Loucy (cell line): ENCODE measurements at regions not wholly inside any gene's neighbourhood (a gene's known extent, or its start where the extent isn't known, plus 50 kb on each side); places are given as distances from the start of the nearest gene placed in this dataset.

ENCODE experiments used
- H2AFZ ChIP-seq: fragments of 200-600 bp; sonication (generic); 2 replicates; pipeline ENCODE4 v1.6.0; 2016; ENCODE audit warnings: antibody characterized with exemption, mild to moderate bottlenecking, low read length, moderate library complexity
- H3F3A ChIP-seq: fragments of 200-600 bp; 2 replicates; pipeline ENCODE4 v1.6.0; 2016; ENCODE audit warnings: antibody characterized with exemption, low read depth, mild to moderate bottlenecking
- H3K27me3 ChIP-seq: fragments of 200-600 bp; sonication (generic); 2 replicates; pipeline ENCODE4 v1.6.1; 2014; ENCODE audit warnings: low read length, mild to moderate bottlenecking; ENCODE audit not compliant: insufficient read depth, poor library complexity, severe bottlenecking
- H3K36me3 ChIP-seq: fragments of 200-600 bp; sonication (generic); 2 replicates; pipeline ENCODE4 v1.6.1; 2016; ENCODE audit warnings: low read length; ENCODE audit not compliant: insufficient read depth
- H3K4me1 ChIP-seq: fragments of 200-600 bp; sonication (generic); 2 replicates; pipeline ENCODE4 v1.5.1; 2014; ENCODE audit warnings: low read length, mild to moderate bottlenecking; ENCODE audit not compliant: insufficient read depth, poor library complexity, severe bottlenecking
- H3K4me2 ChIP-seq: fragments of 200-600 bp; sonication (generic); 2 replicates; pipeline ENCODE4 v1.6.0; 2014; ENCODE audit warnings: antibody characterized with exemption, low read length, low read depth, mild to moderate bottlenecking; ENCODE audit not compliant: poor library complexity, severe bottlenecking
- H3K4me3 ChIP-seq: fragments of 200-600 bp; sonication (generic); 2 replicates; pipeline ENCODE4 v1.5.1; 2014; ENCODE audit warnings: low read length, mild to moderate bottlenecking, mixed read lengths; ENCODE audit not compliant: poor library complexity, severe bottlenecking
- H3K79me2 ChIP-seq: fragments of 200-600 bp; sonication (generic); 2 replicates; pipeline ENCODE4 v1.6.1; 2014; ENCODE audit warnings: low read length; ENCODE audit not compliant: insufficient read depth
- H3K9ac ChIP-seq: fragments of 200-600 bp; sonication (generic); 2 replicates; pipeline ENCODE4 v1.6.0; 2014; ENCODE audit warnings: mild to moderate bottlenecking, low read depth, low read length, moderate library complexity; ENCODE audit not compliant: poor library complexity, severe bottlenecking
- H3K9me2 ChIP-seq: fragments of 200-600 bp; sonication (generic); replicated peaks from 2 replicates; pipeline ENCODE4 v1.6.1; 2016; ENCODE audit warnings: low read depth, low read length, mixed read lengths
- H3K9me3 ChIP-seq: fragments of 200-600 bp; sonication (generic); 2 replicates; pipeline ENCODE4 v1.6.1; 2014; ENCODE audit warnings: mild to moderate bottlenecking, antibody characterized with exemption, low read length, low read depth; ENCODE audit not compliant: insufficient read depth
- H4K20me1 ChIP-seq: fragments of 200-600 bp; sonication (generic); 2 replicates; pipeline ENCODE4 v1.6.0; 2014; ENCODE audit warnings: antibody characterized with exemption, low read length, mild to moderate bottlenecking; ENCODE audit not compliant: insufficient read depth, poor library complexity, severe bottlenecking
- EZH2phosphoT487 ChIP-seq: fragments of 200-600 bp; IDR thresholded peaks from 2 replicates; pipeline ENCODE4 v1.6.1; 2018; ENCODE audit warnings: antibody characterized with exemption, mild to moderate bottlenecking, moderate library complexity, borderline replicate concordance
- TF ChIP-seq, protein P1 (sequence below): fragments of 200-600 bp; sonication (generic); conservative IDR thresholded peaks from 2 replicates; pipeline ENCODE4 v1.5.1; 2014; ENCODE audit warnings: mild to moderate bottlenecking, antibody characterized with exemption, low read length

DNA sequence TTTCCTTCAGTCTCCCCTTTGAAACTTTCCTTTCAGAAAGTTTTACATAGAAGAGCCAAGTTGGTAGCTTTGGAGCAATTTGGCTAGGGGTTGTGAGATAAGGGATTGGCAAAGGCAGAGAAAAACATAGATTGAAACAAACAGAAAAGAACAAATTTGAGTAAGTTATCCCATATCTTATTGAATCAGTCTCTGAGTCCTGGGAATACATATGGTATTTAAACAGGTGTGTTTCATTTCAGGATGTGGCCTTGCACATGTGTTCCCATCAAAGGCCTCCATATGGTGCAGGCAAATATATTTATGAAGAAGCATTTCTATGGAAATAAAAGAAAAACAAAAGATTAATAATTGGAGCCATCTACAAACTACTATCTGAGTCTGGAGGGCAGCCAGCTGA is 227.9 kb upstream of the ZFP42 start:
- H2AFZ ChIP-seq, result no peak overlapping the region
- no peaks in the 10 kb centered on the region for H3K36me3 ChIP-seq
- no peaks in the 10 kb centered on the region for H3K4me1 ChIP-seq
- TF ChIP-seq, protein P1, sequence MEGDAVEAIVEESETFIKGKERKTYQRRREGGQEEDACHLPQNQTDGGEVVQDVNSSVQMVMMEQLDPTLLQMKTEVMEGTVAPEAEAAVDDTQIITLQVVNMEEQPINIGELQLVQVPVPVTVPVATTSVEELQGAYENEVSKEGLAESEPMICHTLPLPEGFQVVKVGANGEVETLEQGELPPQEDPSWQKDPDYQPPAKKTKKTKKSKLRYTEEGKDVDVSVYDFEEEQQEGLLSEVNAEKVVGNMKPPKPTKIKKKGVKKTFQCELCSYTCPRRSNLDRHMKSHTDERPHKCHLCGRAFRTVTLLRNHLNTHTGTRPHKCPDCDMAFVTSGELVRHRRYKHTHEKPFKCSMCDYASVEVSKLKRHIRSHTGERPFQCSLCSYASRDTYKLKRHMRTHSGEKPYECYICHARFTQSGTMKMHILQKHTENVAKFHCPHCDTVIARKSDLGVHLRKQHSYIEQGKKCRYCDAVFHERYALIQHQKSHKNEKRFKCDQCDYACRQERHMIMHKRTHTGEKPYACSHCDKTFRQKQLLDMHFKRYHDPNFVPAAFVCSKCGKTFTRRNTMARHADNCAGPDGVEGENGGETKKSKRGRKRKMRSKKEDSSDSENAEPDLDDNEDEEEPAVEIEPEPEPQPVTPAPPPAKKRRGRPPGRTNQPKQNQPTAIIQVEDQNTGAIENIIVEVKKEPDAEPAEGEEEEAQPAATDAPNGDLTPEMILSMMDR, result no peak
- no peak for TF ChIP-seq EZH2phosphoT487
- H4K20me1 ChIP-seq, result no peaks in the 10 kb centered on the region
- peaks cover 8% of the 10 kb centered on the region; the same call in 1 of the 2 replicates for H3K9me3 ChIP-seq
- H3K9ac ChIP-seq, result no peak overlapping the region
- H3K9me2 ChIP-seq, result no peaks in the 10 kb centered on the region
- no peak overlapping the region for H3K4me3 ChIP-seq
- H3K79me2 ChIP-seq, result no peaks in the 10 kb centered on the region
- no peaks in the 10 kb centered on the region for H3K27me3 ChIP-seq
- H3F3A ChIP-seq, result no peaks in the 10 kb centered on the region
- H3K4me2 ChIP-seq, result no peak overlapping the region

DNA sequence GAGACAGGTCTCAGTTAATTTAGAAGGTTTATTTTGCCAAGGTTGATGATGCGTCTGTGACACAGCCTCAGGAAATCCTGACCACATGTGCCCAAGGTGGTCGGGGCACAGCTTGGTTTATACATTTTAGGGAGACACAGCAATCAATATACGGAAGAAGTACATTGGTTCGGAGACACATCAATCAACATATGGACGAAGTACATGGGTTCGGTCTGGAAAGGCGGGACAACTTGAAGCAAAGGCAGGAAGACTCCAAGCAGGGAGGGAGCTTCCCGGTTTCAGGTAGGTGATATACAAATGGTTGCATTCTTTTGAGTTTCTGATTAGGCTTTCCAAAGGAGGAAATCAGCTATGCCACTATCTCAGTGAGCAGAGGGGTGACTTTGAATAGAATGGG is 225.2 kb upstream of the ZFP42 start:
- Histone ChIP-seq H3K4me3 (no peak overlapping the region), H2AFZ (no peak overlapping the region), H3K4me2 (no peak overlapping the region), H3K79me2 (no peaks in the 10 kb centered on the region), H3K27me3 (no peaks in the 10 kb centered on the region), H3K36me3 (no peaks in the 10 kb centered on the region), H3K4me1 (no peaks in the 10 kb centered on the region), H3K9me2 (no peaks in the 10 kb centered on the region), H3K9ac (no peak overlapping the region), H3K9me3 (no peaks in the 10 kb centered on the region; the same call in 1 of the 2 replicates), H3F3A (no peaks in the 10 kb centered on the region), H4K20me1 (no peaks in the 10 kb centered on the region)
- TF ChIP-seq, protein P1, result no peak
- TF ChIP-seq EZH2phosphoT487, result no peak

DNA sequence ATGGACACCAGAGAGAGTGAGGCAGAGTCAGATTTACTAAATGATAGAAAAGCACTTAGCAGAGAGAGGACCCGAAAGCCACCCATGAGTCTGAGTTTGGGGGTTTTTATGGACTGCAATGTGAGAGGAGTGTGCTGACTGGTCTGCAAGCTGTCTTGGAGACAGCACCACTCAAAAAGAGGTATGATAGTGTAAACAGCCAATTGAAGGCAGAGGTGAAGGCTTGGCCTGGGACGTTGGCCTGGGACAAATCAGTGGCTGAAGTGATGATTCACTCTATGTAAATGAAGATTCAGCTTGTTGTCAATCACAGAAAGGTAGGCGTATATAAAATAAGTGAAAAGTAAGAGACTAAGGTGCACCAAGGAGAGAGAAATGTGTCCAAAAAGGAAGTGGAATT is 217.6 kb upstream of the ZFP42 start:
- Histone ChIP-seq H3K9me3 (peaks cover 8% of the 10 kb centered on the region; the same call in 1 of the 2 replicates), H3K27me3 (no peaks in the 10 kb centered on the region), H2AFZ (no peak overlapping the region), H3K79me2 (no peaks in the 10 kb centered on the region), H3K4me2 (no peak overlapping the region), H3F3A (no peaks in the 10 kb centered on the region), H3K36me3 (no peaks in the 10 kb centered on the region), H4K20me1 (no peaks in the 10 kb centered on the region), H3K9ac (no peak overlapping the region), H3K4me1 (no peaks in the 10 kb centered on the region), H3K4me3 (no peak overlapping the region), H3K9me2 (no peaks in the 10 kb centered on the region)
- TF ChIP-seq, protein P1, result no peak
- TF ChIP-seq EZH2phosphoT487, result no peak
